Naive thymus-derived CD4-positive, alpha-beta T cell (primary cell): ENCODE measurements at regions not wholly inside any gene's neighbourhood (a gene's known extent, or its start where the extent isn't known, plus 50 kb on each side); places are given as distances from the start of the nearest gene placed in this dataset.
"Not testable (repeated sequence)": the region's sequence is repeated elsewhere in the genome, so short reads cannot be mapped to it uniquely, and the experiment has no call there.

Experiments
- ATAC-seq: fragments of 150-1000 bp; cut with Tn5 transposase; 2 replicates; pipeline ENCODE4 v1.10.0; 2021; ENCODE audit warnings: mild to moderate bottlenecking, moderate library complexity
- CTCF ChIA-PET: fragments of 350-600 bp; sonication (Branson Sonifier 250); formaldehyde crosslinking; loops from one replicate; lab custom pipeline; 2021; ENCODE audit warnings: antibody characterized with exemption; lab: Charles Lee
- POLR2A ChIA-PET: fragments of 350-600 bp; sonication (Branson Sonifier 250); formaldehyde crosslinking; loops from one replicate; lab custom pipeline; 2021; ENCODE audit warnings: antibody characterized with exemption, inconsistent platforms; lab: Charles Lee
- DNase-seq, 9 donors: peaks; one replicate each; pipeline versions ENCODE4 v3.0.0 to v3.0.0-alpha.2; 2020 to 2022; ENCODE audit warnings: mixed read lengths in 1 of 9
- H3K27ac ChIP-seq: one replicate; pipeline ENCODE4 v1.7.0; 2013; ENCODE audit warnings: mild to moderate bottlenecking, low read depth, low read length, moderate library complexity
- H3K27me3 ChIP-seq, 2 donors: one replicate each; pipeline ENCODE4 v1.7.0; 2013; ENCODE audit warnings: low read length in 2 of 2, mild to moderate bottlenecking in 2 of 2, moderate library complexity in 2 of 2; ENCODE audit not compliant: control insufficient read depth in 2 of 2, insufficient read depth in 2 of 2
- H3K36me3 ChIP-seq, 3 experiments: 1 replicate in 2 of 3; 2 replicates in 1 of 3; pipeline ENCODE4 v1.7.0; 2013; ENCODE audit warnings: low read length in 3 of 3, mild to moderate bottlenecking in 3 of 3, moderate library complexity in 1 of 3; ENCODE audit not compliant: insufficient read depth in 3 of 3, control insufficient read depth in 2 of 3
- H3K4me1 ChIP-seq, 2 donors: one replicate each; pipeline ENCODE4 v1.7.0; 2013; ENCODE audit warnings: low read length in 2 of 2, mild to moderate bottlenecking in 2 of 2, moderate library complexity in 1 of 2; ENCODE audit not compliant: control insufficient read depth in 2 of 2, insufficient read depth in 2 of 2
- H3K4me3 ChIP-seq: 2 replicates; pipeline ENCODE4 v1.7.0; 2013; ENCODE audit warnings: mild to moderate bottlenecking, low read length
- H3K9me3 ChIP-seq, 3 experiments: 1 replicate in 2 of 3; 2 replicates in 1 of 3; pipeline ENCODE4 v1.7.0; 2013; ENCODE audit warnings: low read length in 3 of 3; ENCODE audit not compliant: control insufficient read depth in 2 of 3
- H3K27ac Mint-ChIP-seq, 9 donors: one replicate each; pipeline ENCODE4 v1.8.0; 2020 to 2022; ENCODE audit warnings: mixed read lengths in 9 of 9, mild to moderate bottlenecking in 8 of 9, moderate library complexity in 5 of 9, inconsistent platforms in 2 of 9
- H3K27me3 Mint-ChIP-seq, 5 donors: one replicate each; pipeline ENCODE4 v1.8.0; 2021 to 2022; ENCODE audit warnings: mixed read lengths in 5 of 5, mild to moderate bottlenecking in 1 of 5
- H3K36me3 Mint-ChIP-seq, 5 donors: one replicate each; pipeline ENCODE4 v1.8.0; 2020 to 2022; ENCODE audit warnings: mixed read lengths in 5 of 5, mild to moderate bottlenecking in 3 of 5, inconsistent platforms in 1 of 5
- H3K4me1 Mint-ChIP-seq, 7 donors: one replicate each; pipeline ENCODE4 v1.8.0; 2020 to 2022; ENCODE audit warnings: mixed read lengths in 7 of 7, mild to moderate bottlenecking in 3 of 7, inconsistent platforms in 1 of 7
- H3K4me3 Mint-ChIP-seq, 10 donors: one replicate each; pipeline ENCODE4 v1.8.0; 2020 to 2022; ENCODE audit warnings: mild to moderate bottlenecking in 10 of 10, mixed read lengths in 10 of 10, moderate library complexity in 6 of 10, inconsistent platforms in 2 of 10
- H3K9me3 Mint-ChIP-seq, 11 donors: one replicate each; pipeline ENCODE4 v1.8.0; 2020 to 2022; ENCODE audit warnings: mixed read lengths in 11 of 11, mild to moderate bottlenecking in 4 of 11, inconsistent platforms in 1 of 11, moderate library complexity in 1 of 11
- intact Hi-C, 2 donors: fragments of 100-400 bp; cut with micrococcal nuclease; formaldehyde crosslinking; loops; one replicate each; pipeline ENCODE4 v1.15.1; 2023

DNA sequence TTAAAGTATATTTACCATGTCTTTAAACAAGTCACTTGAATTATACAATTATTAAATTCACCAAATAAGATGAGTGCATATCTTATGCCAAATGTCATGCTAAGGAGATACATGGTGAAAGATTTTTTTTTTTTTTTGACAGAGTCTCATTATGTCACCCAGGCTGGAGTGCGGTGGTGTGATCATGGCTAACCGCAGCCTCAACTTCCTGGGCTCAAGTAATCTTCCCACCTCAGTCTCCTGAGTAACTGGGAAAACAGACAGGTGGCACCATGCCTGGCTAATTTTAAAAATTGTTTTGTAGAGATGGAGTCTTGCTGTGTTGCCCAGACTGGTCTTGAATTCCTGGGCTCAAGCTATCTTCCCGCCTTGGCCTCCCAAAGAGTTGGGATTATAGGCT, 149.0 kb upstream of the GOT2 start:
- ATAC-seq, result no peak
- peaks cover 0 to 4% (median 0%) of the 10 kb centered on the region in 7 donors for H3K4me1 Mint-ChIP-seq
- ChIA-PET CTCF (no interaction called here), POLR2A (no interaction called here)
- no peak for DNase-seq
- Histone ChIP-seq H3K4me3 (no peak overlapping the region), H3K4me1 (no peaks in the 10 kb centered on the region), H3K9me3 (no peaks in the 10 kb centered on the region), H3K27ac (no peak overlapping the region), H3K27me3 (no peaks in the 10 kb centered on the region), H3K36me3 (no peaks in the 10 kb centered on the region)
- peaks cover 0 to 1% (median 0%) of the 10 kb centered on the region in 5 donors for H3K36me3 Mint-ChIP-seq
- intact Hi-C loops, result no loop called here
- peaks cover 0 to 26% (median 8%) of the 10 kb centered on the region in 11 donors for H3K9me3 Mint-ChIP-seq
- H3K27ac Mint-ChIP-seq, result no peak overlapping the region
- H3K27me3 Mint-ChIP-seq, result peaks cover 0 to 30% (median 21%) of the 10 kb centered on the region in 5 donors
- no peak overlapping the region for H3K4me3 Mint-ChIP-seq

DNA sequence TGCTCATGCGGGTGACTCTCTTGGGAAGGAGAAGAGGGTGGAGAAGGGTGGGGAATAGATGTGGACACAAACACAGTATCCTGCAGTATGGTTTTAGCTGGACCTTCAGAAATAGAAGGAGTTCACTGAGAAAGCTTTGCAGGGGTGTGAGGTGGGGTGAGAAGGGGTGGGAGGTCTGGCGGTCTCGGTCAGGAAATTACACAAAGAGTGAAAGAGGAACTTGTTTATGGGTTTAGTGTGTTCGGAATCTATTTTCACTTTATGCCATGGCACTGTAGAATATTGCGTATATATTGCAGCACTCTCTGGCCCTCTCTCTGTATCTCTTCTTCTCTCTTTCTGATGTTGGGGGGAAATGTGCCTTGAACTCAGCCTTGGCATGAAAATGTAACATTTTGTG, 148.2 kb upstream of the GOT2 start:
- no peak overlapping the region for H3K27ac Mint-ChIP-seq
- H3K9me3 Mint-ChIP-seq, result peaks cover 0 to 33% (median 12%) of the 10 kb centered on the region in 11 donors
- Histone ChIP-seq H3K27ac (no peak overlapping the region), H3K27me3 (no peaks in the 10 kb centered on the region), H3K4me1 (no peaks in the 10 kb centered on the region), H3K9me3 (no peaks in the 10 kb centered on the region), H3K36me3 (no peaks in the 10 kb centered on the region), H3K4me3 (no peak overlapping the region)
- H3K36me3 Mint-ChIP-seq, result peaks cover 0 to 6% (median 0%) of the 10 kb centered on the region in 5 donors
- no peak overlapping the region for H3K4me3 Mint-ChIP-seq
- DNase-seq (no peak), ATAC-seq (peak; percentile 74)
- intact Hi-C loops, result no loop called here
- POLR2A ChIA-PET, result no interaction called here
- CTCF ChIA-PET, result no interaction called here
- H3K27me3 Mint-ChIP-seq, result peaks cover 0 to 35% (median 21%) of the 10 kb centered on the region in 5 donors
- H3K4me1 Mint-ChIP-seq, result peaks cover 0 to 4% (median 0%) of the 10 kb centered on the region in 7 donors

DNA sequence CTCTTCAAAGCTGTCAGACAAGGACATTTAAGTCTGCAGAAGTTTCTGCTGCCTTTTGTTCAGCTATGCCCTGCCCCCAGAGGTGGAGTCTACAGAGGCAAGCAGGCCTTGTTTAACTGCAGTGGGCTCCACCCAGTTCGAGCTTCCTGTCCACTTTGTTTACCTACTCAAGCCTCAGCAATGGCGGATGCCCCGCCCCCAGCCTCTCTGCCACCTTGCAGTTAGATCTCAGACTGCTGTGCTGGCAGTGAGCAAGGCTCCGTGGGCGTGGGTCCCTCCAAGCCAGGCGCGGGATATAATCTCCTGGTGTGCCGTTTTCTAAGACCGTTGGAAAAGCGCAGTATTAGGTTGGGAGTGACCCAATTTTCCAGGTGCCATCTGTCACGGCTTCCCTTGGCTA, 144.5 kb upstream of the GOT2 start:
- intact Hi-C loops, result not testable (repeated sequence)

GRCh38 chr16:58866935-58867334, 132.8 kb upstream of the GOT2 start:
- ChIA-PET POLR2A (no interaction called here), CTCF (no interaction called here)
- Mint-ChIP-seq H3K4me1 (no peaks in the 10 kb centered on the region), H3K4me3 (no peak overlapping the region), H3K9me3 (peaks cover 0 to 10% (median under 1%) of the 10 kb centered on the region in 11 donors), H3K36me3 (no peaks in the 10 kb centered on the region), H3K27me3 (peaks cover 0 to 17% (median 12%) of the 10 kb centered on the region in 5 donors), H3K27ac (no peak overlapping the region)
- Histone ChIP-seq H3K36me3 (no peaks in the 10 kb centered on the region), H3K4me1 (no peaks in the 10 kb centered on the region), H3K27me3 (no peaks in the 10 kb centered on the region), H3K9me3 (no peaks in the 10 kb centered on the region), H3K4me3 (no peak overlapping the region), H3K27ac (no peak overlapping the region)
- DNase-seq (no peak), ATAC-seq (no peak)
- intact Hi-C loops, result no loop called here

More for the DNA sequence above, 144.5 kb upstream of the GOT2 start:
- CTCF ChIA-PET, H3K27ac ChIP-seq, POLR2A ChIA-PET, H3K9me3 ChIP-seq, H3K36me3 ChIP-seq, H3K4me3 Mint-ChIP-seq, ATAC-seq, H3K27me3 ChIP-seq, H3K4me1 ChIP-seq, H3K4me3 ChIP-seq, H3K4me1 Mint-ChIP-seq, H3K36me3 Mint-ChIP-seq, DNase-seq, H3K27ac Mint-ChIP-seq: not testable (repeated sequence)
- Mint-ChIP-seq H3K27me3 (peaks cover 0 to 24% (median 10%) of the 10 kb centered on the region in 5 donors), H3K9me3 (peaks cover 0 to 52% (median 8%) of the 10 kb centered on the region in 11 donors)

GRCh38 chr16:58863761-58864160, 129.6 kb upstream of the GOT2 start:
- Histone ChIP-seq H3K27me3 (no peaks in the 10 kb centered on the region), H3K9me3 (no peaks in the 10 kb centered on the region), H3K4me1 (no peaks in the 10 kb centered on the region), H3K36me3 (no peaks in the 10 kb centered on the region), H3K4me3 (no peak overlapping the region), H3K27ac (no peak overlapping the region)
- POLR2A ChIA-PET, result no interaction called here
- peaks cover 0 to 16% (median 4%) of the 10 kb centered on the region in 11 donors for H3K9me3 Mint-ChIP-seq
- ATAC-seq (no peak), DNase-seq (no peak)
- no peak overlapping the region for H3K4me3 Mint-ChIP-seq
- no peaks in the 10 kb centered on the region for H3K36me3 Mint-ChIP-seq
- no peaks in the 10 kb centered on the region for H3K4me1 Mint-ChIP-seq
- peaks cover 0 to 28% (median 23%) of the 10 kb centered on the region in 5 donors for H3K27me3 Mint-ChIP-seq
- intact Hi-C loops, result no loop called here
- CTCF ChIA-PET, result interaction anchor here (0.6 kb wide), 1 partner anchor 17 kb away, joined by 5 read pairs; no protein-coding TSS in a partner anchor
- H3K27ac Mint-ChIP-seq, result no peak overlapping the region

GRCh38 chr16:58863042-58863441, 128.9 kb upstream of the GOT2 start:
- H3K27ac Mint-ChIP-seq, result no peak overlapping the region
- DNase-seq (no peak), ATAC-seq (no peak)
- H3K4me3 Mint-ChIP-seq, result no peak overlapping the region
- H3K27me3 Mint-ChIP-seq, result peaks cover 0 to 32% (median 23%) of the 10 kb centered on the region in 5 donors
- H3K36me3 ChIP-seq, result no peaks in the 10 kb centered on the region
- H3K4me1 ChIP-seq, result no peaks in the 10 kb centered on the region
- H3K36me3 Mint-ChIP-seq, result no peaks in the 10 kb centered on the region
- ChIA-PET POLR2A (no interaction called here), CTCF (interaction anchor here (1.0 kb wide), 1 partner anchor 9 kb away, joined by 4 read pairs; no protein-coding TSS in a partner anchor)
- H3K4me1 Mint-ChIP-seq, result no peaks in the 10 kb centered on the region
- no peak overlapping the region for H3K4me3 ChIP-seq
- H3K9me3 ChIP-seq, result no peaks in the 10 kb centered on the region
- intact Hi-C loops, result no loop called here
- H3K27ac ChIP-seq, result no peak overlapping the region
- peaks cover 0 to 19% (median 4%) of the 10 kb centered on the region in 11 donors for H3K9me3 Mint-ChIP-seq
- H3K27me3 ChIP-seq, result no peaks in the 10 kb centered on the region

- H3K9me3 Mint-ChIP-seq, result peaks cover 0 to 19% (median 4%) of the 10 kb centered on the region in 11 donors
- no peaks in the 10 kb centered on the region for H3K36me3 Mint-ChIP-seq
- no peak overlapping the region for H3K27ac Mint-ChIP-seq
- ATAC-seq (no peak), DNase-seq (no peak)
- Histone ChIP-seq H3K36me3 (no peaks in the 10 kb centered on the region), H3K27ac (no peak overlapping the region), H3K9me3 (no peaks in the 10 kb centered on the region), H3K27me3 (no peaks in the 10 kb centered on the region), H3K4me1 (no peaks in the 10 kb centered on the region), H3K4me3 (no peak overlapping the region)
- CTCF ChIA-PET, result interaction anchor here (1.0 kb wide), 1 partner anchor 9 kb away, joined by 4 read pairs; no protein-coding TSS in a partner anchor
- peaks cover 0 to 32% (median 23%) of the 10 kb centered on the region in 5 donors for H3K27me3 Mint-ChIP-seq
- POLR2A ChIA-PET, result no interaction called here
- intact Hi-C loops, result no loop called here
- no peaks in the 10 kb centered on the region for H3K4me1 Mint-ChIP-seq
- no peak overlapping the region for H3K4me3 Mint-ChIP-seq
Observed at GRCh38 chr16:58862334-58863021, 128.4 kb upstream of the GOT2 start.
